ENCODE measurements at regions not wholly inside any gene's neighbourhood (a gene's known extent, or its start where the extent isn't known, plus 50 kb on each side); places are given as distances from the start of the nearest gene placed in this dataset.

- H3K4me3 ChIP-seq (ENCODE audit: low read depth, low read length): no peak overlapping the region
- no peak for TF ChIP-seq CTCF (IDR thresholded peaks at IDR 0.05; ENCODE audit: low read depth, low read length)
- no peak for TF ChIP-seq MYC (IDR thresholded peaks at IDR 0.05; ENCODE audit: low read depth, low read length)
- no peak for TF ChIP-seq MAX (IDR thresholded peaks at IDR 0.05; ENCODE audit: low read depth, low read length)
- no peak for TF ChIP-seq POLR2A (IDR thresholded peaks at IDR 0.05; ENCODE audit: extremely low read depth, insufficient read length)
- DNase-seq (ENCODE audit: low read depth): no peak
These were observed 450.7 kb upstream of the SEMA6D start for GRCh38 chr15:47266566-47266965.

GRCh38 chr15:47273864-47274263, 443.4 kb upstream of the SEMA6D start:
- no peak for DNase-seq (ENCODE audit: low read depth)
- TF ChIP-seq MAX (IDR thresholded peaks at IDR 0.05; ENCODE audit: low read depth, low read length): no peak
- H3K4me3 ChIP-seq (ENCODE audit: low read depth, low read length): no peak overlapping the region

- DNase-seq (ENCODE audit: low read depth): no peak
These were observed 434.1 kb upstream of the SEMA6D start for GRCh38 chr15:47283246-47283645.

GRCh38 chr15:47288794-47289193, 428.5 kb upstream of the SEMA6D start:
- no peak overlapping the region for H3K4me3 ChIP-seq (ENCODE audit: low read depth, low read length)
- TF ChIP-seq POLR2A (IDR thresholded peaks at IDR 0.05; ENCODE audit: extremely low read depth, insufficient read length) (no peak), CTCF (IDR thresholded peaks at IDR 0.05; ENCODE audit: low read depth, low read length) (no peak)
- no peak for DNase-seq (ENCODE audit: low read depth)

More at GRCh38 chr15:47283246-47283645, 434.1 kb upstream of the SEMA6D start:
- H3K4me3 ChIP-seq (ENCODE audit: low read depth, low read length): no peak overlapping the region
- TF ChIP-seq MYC (IDR thresholded peaks at IDR 0.05; ENCODE audit: low read depth, low read length): no peak
- no peak for TF ChIP-seq CTCF (IDR thresholded peaks at IDR 0.05; ENCODE audit: low read depth, low read length)
- TF ChIP-seq MAX (IDR thresholded peaks at IDR 0.05; ENCODE audit: low read depth, low read length): no peak
- no peak for TF ChIP-seq POLR2A (IDR thresholded peaks at IDR 0.05; ENCODE audit: extremely low read depth, insufficient read length)

GRCh38 chr15:47289656-47290055, 427.6 kb upstream of the SEMA6D start:
- TF ChIP-seq CTCF (IDR thresholded peaks at IDR 0.05; ENCODE audit: low read depth, low read length) (no peak), MYC (IDR thresholded peaks at IDR 0.05; ENCODE audit: low read depth, low read length) (no peak), POLR2A (IDR thresholded peaks at IDR 0.05; ENCODE audit: extremely low read depth, insufficient read length) (no peak), MAX (IDR thresholded peaks at IDR 0.05; ENCODE audit: low read depth, low read length) (no peak)
- DNase-seq (ENCODE audit: low read depth): no peak
- H3K4me3 ChIP-seq (ENCODE audit: low read depth, low read length): no peak overlapping the region

GRCh38 chr15:47291767-47292166, 425.5 kb upstream of the SEMA6D start:
- H3K4me3 ChIP-seq (ENCODE audit: low read depth, low read length): no peak overlapping the region
- DNase-seq (ENCODE audit: low read depth): no peak
- no peak for TF ChIP-seq POLR2A (IDR thresholded peaks at IDR 0.05; ENCODE audit: extremely low read depth, insufficient read length)
- TF ChIP-seq CTCF (IDR thresholded peaks at IDR 0.05; ENCODE audit: low read depth, low read length): no peak
- no peak for TF ChIP-seq MYC (IDR thresholded peaks at IDR 0.05; ENCODE audit: low read depth, low read length)
- no peak for TF ChIP-seq MAX (IDR thresholded peaks at IDR 0.05; ENCODE audit: low read depth, low read length)
